HG03469 (cell line): ENCODE measurements at regions not wholly inside any gene's neighbourhood (a gene's known extent, or its start where the extent isn't known, plus 50 kb on each side); places are given as distances from the start of the nearest gene placed in this dataset.
"Not testable (repeated sequence)": the region's sequence is repeated elsewhere in the genome, so short reads cannot be mapped to it uniquely, and the experiment has no call there.

Experiments
- ATAC-seq: cut with Tn5 transposase; IDR thresholded peaks from one replicate; pipeline ENCODE4 v1.9.1; 2021; ENCODE audit warnings: mild to moderate bottlenecking, moderate library complexity, moderate number of reproducible peaks; ENCODE audit not compliant: unreplicated experiment

- ATAC-seq: no peak
Observed at GRCh38 chr1:102178480-102178879, 181.8 kb upstream of the OLFM3 start.

DNA sequence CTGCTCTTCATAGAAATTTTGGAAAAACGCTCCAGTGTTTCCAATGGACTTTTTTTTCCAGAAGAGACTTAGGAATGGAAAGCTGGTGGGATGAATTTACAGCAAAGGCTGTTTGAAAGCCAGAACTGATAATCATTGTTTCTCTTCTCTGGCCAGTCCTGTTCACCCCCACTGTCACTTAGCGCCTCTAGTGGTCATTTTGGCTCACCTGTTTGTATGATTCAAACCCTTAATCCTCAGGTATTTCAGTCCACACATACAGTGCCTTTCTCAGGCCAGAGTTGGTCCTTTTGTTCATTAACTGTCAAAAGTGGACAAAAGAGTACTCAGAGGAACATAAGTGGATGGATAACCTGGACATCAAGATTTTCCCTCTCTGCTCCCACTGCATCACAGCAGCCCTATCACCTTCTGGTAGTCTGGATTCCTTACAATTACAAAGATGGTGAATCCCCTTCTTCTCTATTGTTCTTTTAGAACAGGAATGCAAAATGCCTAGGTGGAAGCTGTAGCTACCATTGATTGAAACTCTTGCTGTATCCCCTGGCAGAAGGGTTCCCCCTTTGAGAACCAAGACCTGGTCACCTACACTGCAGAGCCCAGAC, 177.6 kb upstream of the OLFM3 start:
- ATAC-seq: no peak

DNA sequence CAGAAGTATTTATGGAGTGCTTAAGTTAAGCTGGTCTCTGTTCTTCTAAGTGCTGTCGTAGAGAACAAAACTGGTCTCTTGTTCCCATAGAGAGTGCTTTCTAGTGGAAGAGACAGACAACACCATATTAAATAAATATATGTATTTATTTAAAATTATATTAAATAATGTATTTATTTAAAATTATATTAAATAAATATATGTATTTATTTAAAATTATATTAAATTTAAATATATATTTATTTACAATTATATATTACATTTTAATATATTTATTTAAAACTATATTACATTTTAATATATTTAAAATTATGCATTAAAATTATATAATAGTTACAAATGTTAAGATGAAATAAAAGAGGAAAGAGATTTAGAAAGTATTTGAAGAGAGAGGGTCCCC, 175.5 kb upstream of the OLFM3 start:
- no peak for ATAC-seq

DNA sequence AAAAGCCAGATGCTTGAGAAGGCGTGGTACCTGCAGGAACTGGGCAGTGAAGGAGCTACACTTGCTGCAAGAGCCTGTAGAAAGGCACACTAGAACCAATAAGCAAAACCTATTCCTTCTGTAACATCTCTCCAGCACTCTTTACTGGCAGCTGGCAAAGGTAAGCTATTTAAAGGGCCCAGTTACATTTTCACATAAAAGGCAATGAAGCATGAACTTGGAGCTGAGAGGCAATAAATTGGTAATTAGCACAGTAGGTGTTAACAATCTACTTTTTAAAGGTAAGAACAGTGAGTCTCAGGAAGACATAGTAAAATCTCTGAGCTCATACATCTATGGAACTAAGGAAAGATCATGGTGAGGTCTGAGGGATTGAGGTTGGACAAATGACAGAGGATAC, 167.1 kb upstream of the OLFM3 start:
- ATAC-seq: no peak

GRCh38 chr1:102151242-102151641, 154.5 kb upstream of the OLFM3 start:
- ATAC-seq: no peak

DNA sequence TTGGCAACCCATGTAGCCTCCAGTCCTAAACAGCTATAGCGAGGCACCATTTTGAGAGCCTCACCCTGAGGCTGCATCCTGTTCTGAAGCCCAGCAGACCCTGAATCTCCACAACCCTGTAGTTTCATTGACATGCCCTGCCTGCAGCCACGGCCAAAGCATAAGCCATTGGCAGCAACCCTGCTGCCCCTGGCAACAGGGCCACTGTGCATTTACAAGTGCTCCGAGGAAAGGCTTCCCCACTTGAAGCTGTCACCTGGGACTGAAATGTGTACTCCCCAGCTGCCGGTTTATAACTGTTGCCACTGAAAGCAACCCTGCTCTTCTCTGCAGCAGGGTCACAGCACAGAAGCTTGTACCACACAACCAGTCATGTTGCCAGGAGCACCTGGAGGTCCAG, 124.2 kb upstream of the OLFM3 start:
- ATAC-seq: no peak

- ATAC-seq: no peak
Observed at GRCh38 chr1:102118150-102118549, 121.4 kb upstream of the OLFM3 start.

- no peak for ATAC-seq
Observed at GRCh38 chr1:102110586-102110985, 113.9 kb upstream of the OLFM3 start.

DNA sequence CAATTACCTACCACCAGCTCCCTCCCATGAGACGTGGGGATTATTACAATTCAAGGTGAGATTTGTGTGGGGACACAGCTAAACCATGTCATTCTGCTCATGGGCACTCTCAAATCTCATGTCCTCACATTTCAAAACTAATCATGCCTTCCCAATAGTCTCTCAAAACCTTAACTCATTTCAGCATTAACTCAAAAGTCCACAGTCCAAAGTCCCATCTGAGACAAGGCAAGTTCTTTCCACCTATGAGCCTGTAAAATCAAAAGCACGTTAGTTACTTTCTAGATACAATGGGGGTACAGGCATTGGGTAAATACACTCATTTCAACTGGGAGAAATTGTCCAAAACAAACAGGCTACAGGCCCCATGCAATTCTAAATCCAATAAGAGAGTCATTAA, 112.8 kb upstream of the OLFM3 start:
- not testable (repeated sequence) for ATAC-seq

DNA sequence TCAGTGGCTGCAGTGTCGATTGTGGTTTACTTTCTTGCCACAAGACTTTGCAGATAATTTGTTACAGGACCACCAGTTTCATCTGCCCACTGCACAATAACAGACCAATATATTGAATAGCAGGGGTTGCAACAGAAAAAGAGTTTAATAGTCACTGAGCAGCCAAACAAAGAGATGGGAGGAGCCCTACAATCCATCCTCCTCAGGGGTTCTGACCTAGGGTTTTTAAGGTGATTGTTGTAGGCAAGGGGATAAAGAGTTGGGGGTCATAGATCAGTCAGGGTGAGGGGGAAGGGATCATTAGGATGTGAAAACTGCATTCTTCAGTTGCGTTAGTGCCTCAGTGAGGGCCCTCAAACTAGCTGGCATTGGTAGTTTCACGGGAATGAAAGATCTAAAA, 110.7 kb upstream of the OLFM3 start:
- ATAC-seq: no peak

DNA sequence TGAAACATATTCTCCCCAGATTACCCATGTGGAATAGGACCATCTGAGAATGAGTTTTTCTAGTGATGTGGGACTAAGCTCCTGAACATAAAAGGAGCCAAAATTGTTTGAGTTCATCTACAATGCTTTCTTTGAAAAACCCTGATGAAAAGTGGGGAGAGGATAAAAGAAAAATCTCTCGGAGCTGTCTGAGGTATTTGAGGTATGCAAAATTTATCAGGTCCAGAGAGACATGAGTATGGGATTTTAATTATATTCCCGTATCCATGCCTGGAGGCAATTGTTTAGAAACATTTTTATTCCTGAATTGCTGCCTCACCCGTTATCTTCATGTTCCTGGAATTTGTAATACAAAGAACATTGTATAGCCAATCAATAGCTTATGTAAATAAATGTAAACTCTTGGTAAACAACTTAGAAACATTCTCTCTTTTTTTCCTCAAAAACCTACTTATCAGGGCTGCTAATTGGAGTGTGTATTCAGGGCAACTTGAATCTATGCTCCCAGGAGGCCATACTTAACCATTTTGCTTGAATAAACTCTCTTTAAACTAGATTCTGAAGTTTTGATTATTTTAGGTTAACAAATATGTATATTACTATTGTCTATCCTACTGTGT, 109.3 kb upstream of the OLFM3 start:
- no peak for ATAC-seq

DNA sequence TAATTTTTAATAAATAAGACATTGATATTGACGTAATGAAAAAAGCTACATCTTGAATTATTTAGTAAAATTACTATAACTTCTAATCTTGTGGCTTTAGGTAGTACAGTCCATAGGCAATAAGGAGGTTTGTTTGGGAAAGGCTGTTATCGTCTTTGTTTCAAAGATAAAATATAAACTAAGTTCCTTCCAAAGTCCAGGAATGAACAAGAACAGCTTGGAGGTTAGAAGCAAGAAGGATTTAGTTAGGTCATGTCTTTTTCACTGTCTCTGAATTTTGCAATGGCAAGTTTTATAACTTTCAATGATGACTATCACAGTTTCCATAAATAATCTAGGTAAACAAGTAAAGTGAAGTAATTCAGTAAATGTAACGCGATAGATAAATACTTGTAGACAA, 106.9 kb upstream of the OLFM3 start:
- no peak for ATAC-seq

GRCh38 chr1:102102276-102102780, 105.6 kb upstream of the OLFM3 start:
- ATAC-seq: no peak

DNA sequence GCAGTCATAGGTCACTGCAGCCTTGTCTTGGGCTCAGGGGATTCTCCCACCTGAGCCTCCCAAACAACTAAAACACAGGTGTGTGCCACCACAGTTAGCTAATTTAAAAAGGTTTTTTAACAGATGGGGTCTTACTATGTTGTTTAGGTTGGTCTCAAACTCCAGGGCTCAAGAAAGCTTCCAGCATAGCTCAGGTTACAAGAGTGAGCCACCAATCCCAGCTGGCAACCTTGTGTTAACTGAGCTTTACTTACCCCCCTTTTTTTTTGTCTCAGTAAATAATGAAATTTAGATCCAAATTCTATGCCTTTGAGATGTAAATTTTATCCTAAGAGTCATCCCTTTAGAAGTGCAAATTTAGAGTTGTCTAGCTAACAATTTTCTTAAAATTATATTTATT, 103.9 kb upstream of the OLFM3 start:
- ATAC-seq: no peak

DNA sequence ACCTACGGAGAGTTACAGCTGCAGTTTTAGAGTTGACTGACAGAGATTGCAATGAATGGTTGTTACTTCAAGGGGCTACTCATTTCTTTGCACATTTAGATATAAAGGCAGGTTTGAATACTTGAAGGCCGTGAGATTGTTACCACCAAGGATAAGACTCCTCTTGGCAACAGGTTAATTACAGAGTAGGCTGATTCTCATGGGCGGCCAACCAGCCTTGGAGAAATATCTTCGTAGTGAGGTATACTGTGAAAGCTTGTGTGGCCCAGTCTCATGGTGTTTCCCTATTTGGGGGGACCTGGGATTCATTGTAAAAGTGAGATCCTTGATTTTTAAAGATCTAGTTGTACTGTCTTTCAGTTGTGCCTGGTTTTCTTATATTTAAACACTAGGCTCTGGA, 103.2 kb upstream of the OLFM3 start:
- ATAC-seq: no peak

- ATAC-seq: no peak
Observed at GRCh38 chr1:102098536-102098935, 101.8 kb upstream of the OLFM3 start.

DNA sequence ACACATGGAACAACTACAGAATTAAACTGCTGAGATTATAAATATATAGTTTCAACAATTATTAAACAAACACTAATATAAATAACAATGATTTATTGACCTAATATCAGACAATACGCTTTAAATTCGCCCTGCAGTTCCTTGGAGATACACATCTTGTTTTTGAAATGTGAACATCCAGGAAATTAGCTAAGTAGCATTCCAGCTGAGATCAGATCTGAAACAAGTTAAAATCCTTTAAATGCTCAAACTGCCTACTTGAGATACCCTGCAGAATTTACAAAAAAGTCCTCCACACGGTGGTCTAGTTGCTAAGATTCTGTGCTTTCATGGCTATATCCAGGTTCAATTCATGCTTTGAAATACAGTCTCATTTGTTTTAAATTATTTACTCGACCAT, 101.4 kb upstream of the OLFM3 start:
- ATAC-seq: no peak

- ATAC-seq: no peak
Observed at GRCh38 chr1:102097451-102097850, 100.7 kb upstream of the OLFM3 start.

GRCh38 chr1:102096162-102096561, 99.4 kb upstream of the OLFM3 start:
- ATAC-seq: no peak

GRCh38 chr1:102089791-102090190, 93.1 kb upstream of the OLFM3 start:
- ATAC-seq: no peak

GRCh38 chr1:102085896-102086295, 89.2 kb upstream of the OLFM3 start:
- ATAC-seq: no peak

DNA sequence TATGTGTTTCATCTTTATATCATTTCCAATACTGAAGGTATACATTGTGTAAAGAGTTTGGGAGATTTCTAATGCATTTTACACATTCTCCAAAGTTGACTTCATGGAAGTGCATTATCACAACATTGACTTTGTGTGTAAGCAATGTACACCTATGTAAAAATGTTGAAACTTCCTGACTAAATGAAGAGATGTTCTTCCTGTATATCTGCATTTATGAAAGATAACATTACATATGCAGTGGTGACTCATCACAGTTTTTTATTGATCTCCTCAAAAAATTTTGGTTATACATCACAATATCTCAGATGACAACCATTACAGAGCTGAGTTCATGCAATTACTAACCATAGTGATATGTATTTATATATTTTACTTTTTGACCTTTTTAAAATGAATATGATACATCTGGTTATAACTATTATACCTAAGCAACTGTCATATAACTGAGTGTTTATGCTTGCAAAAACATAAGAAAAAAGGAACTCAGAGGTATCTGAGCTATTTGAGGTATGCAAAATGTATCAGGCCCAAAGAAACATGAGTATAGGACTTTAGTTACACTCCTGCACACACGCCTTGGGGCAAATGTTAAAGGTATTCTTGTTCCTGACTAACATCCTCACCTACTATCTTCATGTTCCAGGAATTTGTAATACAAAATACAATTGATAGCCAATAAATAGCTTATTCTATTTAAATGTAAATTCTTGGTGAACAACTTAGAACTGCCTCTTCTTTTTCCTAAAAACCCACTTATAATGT, 88.2 kb upstream of the OLFM3 start:
- ATAC-seq: no peak
